Hepatocyte (in vitro differentiated cells): ENCODE measurements at regions not wholly inside any gene's neighbourhood (a gene's known extent, or its start where the extent isn't known, plus 50 kb on each side); places are given as distances from the start of the nearest gene placed in this dataset.

ENCODE experiments used
- DNase-seq: peaks from one replicate; pipeline ENCODE4 v3.0.0-alpha.2; 2016; ENCODE audit warnings: low spot score
- H2AFZ ChIP-seq: fragments of 200-600 bp; sonication (generic); 2 replicates; pipeline ENCODE4 v1.6.0; 2016; ENCODE audit warnings: antibody characterized with exemption, mild to moderate bottlenecking
- H3K27ac ChIP-seq: fragments of 200-600 bp; sonication (generic); 2 replicates; pipeline ENCODE4 v1.5.1; 2016; ENCODE audit warnings: mild to moderate bottlenecking
- H3K27me3 ChIP-seq: fragments of 200-600 bp; sonication (generic); 2 replicates; pipeline ENCODE4 v1.6.1; 2016
- H3K36me3 ChIP-seq: fragments of 200-600 bp; sonication (generic); replicated peaks from 2 replicates; pipeline ENCODE4 v1.5.1; 2016; ENCODE audit warnings: low read depth; ENCODE audit not compliant: insufficient read depth
- H3K4me1 ChIP-seq: fragments of 200-600 bp; sonication (generic); 2 replicates; pipeline ENCODE4 v1.5.1; 2016; ENCODE audit warnings: mild to moderate bottlenecking, moderate library complexity; ENCODE audit not compliant: insufficient read depth
- H3K4me2 ChIP-seq: fragments of 200-600 bp; sonication (generic); 2 replicates; pipeline ENCODE4 v1.6.0; 2016
- H3K4me3 ChIP-seq: fragments of 200-600 bp; sonication (generic); 2 replicates; pipeline ENCODE4 v1.5.1; 2016; ENCODE audit warnings: mild to moderate bottlenecking
- H3K79me2 ChIP-seq: fragments of 200-600 bp; sonication (generic); 2 replicates; pipeline ENCODE4 v1.6.0; 2017; ENCODE audit warnings: mild to moderate bottlenecking
- H3K9me2 ChIP-seq: fragments of 200-600 bp; sonication (generic); replicated peaks from 2 replicates; pipeline ENCODE4 v1.6.0; 2017; ENCODE audit warnings: mild to moderate bottlenecking; ENCODE audit not compliant: insufficient read depth
- H3K9me3 ChIP-seq: fragments of 200-600 bp; sonication (generic); 2 replicates; pipeline ENCODE4 v1.5.1; 2016; ENCODE audit warnings: low read depth, mild to moderate bottlenecking
- H4K20me1 ChIP-seq: fragments of 200-600 bp; sonication (generic); 2 replicates; pipeline ENCODE4 v1.6.0; 2016; ENCODE audit warnings: mild to moderate bottlenecking; ENCODE audit not compliant: insufficient read depth, poor library complexity, severe bottlenecking
- EZH2 ChIP-seq: fragments of 200-600 bp; sonication (generic); IDR thresholded peaks from 2 replicates; pipeline ENCODE4 v1.6.1; 2016; ENCODE audit warnings: antibody characterized with exemption, mild to moderate bottlenecking, borderline replicate concordance
- EZH2phosphoT487 ChIP-seq: fragments of 200-600 bp; sonication (generic); IDR thresholded peaks from one replicate; pipeline ENCODE4 v1.6.1; 2018; ENCODE audit warnings: antibody characterized with exemption, mild to moderate bottlenecking, low read depth, moderate library complexity; ENCODE audit not compliant: unreplicated experiment, severe bottlenecking
- WGBS: methylation state at CpG from one replicate; pipeline ENCODE4 v1.1.6; 2016; ENCODE audit warnings: low lambda C conversion rate; ENCODE audit errors: missing lambda C conversion rate; 5-methylcytosine and 5-hydroxymethylcytosine counted together
- TF ChIP-seq, protein P1 (sequence below): fragments of 200-600 bp; sonication (generic); IDR thresholded peaks from 2 replicates; pipeline ENCODE4 v1.5.1; 2016; ENCODE audit warnings: antibody characterized with exemption, mild to moderate bottlenecking; ENCODE audit not compliant: poor library complexity

DNA sequence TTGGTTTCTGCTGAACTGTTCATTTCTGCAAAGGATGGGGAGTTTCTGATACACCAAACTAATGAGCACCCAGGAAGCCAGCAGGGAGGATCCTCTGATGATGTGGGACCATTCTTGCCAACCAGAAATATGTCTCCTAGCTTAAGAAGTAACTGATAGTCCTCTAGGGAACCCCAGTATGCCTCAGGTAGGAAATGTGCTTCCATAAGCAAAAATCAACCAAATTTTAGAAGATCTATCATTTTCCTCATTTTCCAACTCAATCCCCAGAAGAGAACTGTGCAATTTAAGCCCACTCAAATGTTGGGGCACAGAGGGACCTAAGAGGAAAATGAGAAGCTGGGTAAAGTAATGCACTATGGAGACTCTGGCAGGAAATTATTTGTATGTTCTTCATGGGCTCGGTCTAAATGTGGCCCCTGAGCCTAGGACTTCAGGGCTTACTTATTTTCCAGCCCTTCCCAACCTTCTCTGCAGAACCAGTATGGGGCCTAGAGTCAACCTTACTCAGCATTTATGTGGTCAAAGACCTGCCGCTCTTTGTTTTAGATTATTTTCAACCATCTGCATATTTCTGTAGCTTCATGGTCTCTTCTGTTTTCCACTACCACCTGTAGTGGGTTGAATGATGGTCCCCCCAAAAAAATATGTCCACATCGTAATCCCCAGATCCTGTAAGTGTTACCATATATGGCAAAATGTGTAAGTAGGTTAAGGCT lies 359.8 kb upstream of the CDH4 start:
- TF ChIP-seq EZH2phosphoT487: no peak
- Histone ChIP-seq H3K9me3 (no peaks in the 10 kb centered on the region), H3K27me3 (no peaks in the 10 kb centered on the region), H3K79me2 (no peaks in the 10 kb centered on the region), H2AFZ (no peak overlapping the region), H4K20me1 (no peaks in the 10 kb centered on the region), H3K4me3 (no peak overlapping the region), H3K4me2 (no peak overlapping the region), H3K36me3 (no peaks in the 10 kb centered on the region), H3K4me1 (no peaks in the 10 kb centered on the region), H3K9me2 (no peaks in the 10 kb centered on the region), H3K27ac (no peak overlapping the region)
- no peak for DNase-seq
- 83% methylated on average over 3 of the region's 3 CpGs for WGBS

DNA sequence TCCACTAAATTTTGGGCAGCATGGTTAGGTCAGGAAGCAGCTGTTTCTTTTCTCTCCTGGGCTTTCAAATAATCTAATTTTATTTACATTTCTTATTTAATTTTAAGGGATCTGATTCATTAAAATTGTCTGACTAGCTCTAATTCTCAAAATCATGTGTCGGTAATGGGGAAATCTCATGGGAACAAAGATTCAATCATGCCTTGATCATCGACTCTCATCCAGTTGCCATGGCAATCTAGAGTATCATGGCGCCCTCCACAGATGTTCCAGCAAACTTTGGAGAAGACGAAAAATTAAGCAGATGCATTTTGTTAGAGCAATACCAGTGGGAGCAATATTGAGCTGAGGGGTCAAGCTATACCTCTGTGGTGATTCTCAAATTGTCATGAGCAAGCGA lies 358.0 kb upstream of the CDH4 start:
- DNase-seq: no peak
- Histone ChIP-seq H3K9me2 (no peaks in the 10 kb centered on the region), H3K4me1 (no peaks in the 10 kb centered on the region), H3K36me3 (no peaks in the 10 kb centered on the region), H3K4me3 (no peak overlapping the region), H3K79me2 (no peaks in the 10 kb centered on the region), H3K4me2 (no peak overlapping the region), H2AFZ (no peak overlapping the region), H3K27ac (no peak overlapping the region), H3K27me3 (no peaks in the 10 kb centered on the region), H4K20me1 (no peaks in the 10 kb centered on the region), H3K9me3 (no peaks in the 10 kb centered on the region)
- TF ChIP-seq, protein P1, sequence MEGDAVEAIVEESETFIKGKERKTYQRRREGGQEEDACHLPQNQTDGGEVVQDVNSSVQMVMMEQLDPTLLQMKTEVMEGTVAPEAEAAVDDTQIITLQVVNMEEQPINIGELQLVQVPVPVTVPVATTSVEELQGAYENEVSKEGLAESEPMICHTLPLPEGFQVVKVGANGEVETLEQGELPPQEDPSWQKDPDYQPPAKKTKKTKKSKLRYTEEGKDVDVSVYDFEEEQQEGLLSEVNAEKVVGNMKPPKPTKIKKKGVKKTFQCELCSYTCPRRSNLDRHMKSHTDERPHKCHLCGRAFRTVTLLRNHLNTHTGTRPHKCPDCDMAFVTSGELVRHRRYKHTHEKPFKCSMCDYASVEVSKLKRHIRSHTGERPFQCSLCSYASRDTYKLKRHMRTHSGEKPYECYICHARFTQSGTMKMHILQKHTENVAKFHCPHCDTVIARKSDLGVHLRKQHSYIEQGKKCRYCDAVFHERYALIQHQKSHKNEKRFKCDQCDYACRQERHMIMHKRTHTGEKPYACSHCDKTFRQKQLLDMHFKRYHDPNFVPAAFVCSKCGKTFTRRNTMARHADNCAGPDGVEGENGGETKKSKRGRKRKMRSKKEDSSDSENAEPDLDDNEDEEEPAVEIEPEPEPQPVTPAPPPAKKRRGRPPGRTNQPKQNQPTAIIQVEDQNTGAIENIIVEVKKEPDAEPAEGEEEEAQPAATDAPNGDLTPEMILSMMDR: no peak
- TF ChIP-seq EZH2phosphoT487 (no peak), EZH2 (no peak)
- 87% methylated on average over 5 of the region's 5 CpGs for WGBS

DNA sequence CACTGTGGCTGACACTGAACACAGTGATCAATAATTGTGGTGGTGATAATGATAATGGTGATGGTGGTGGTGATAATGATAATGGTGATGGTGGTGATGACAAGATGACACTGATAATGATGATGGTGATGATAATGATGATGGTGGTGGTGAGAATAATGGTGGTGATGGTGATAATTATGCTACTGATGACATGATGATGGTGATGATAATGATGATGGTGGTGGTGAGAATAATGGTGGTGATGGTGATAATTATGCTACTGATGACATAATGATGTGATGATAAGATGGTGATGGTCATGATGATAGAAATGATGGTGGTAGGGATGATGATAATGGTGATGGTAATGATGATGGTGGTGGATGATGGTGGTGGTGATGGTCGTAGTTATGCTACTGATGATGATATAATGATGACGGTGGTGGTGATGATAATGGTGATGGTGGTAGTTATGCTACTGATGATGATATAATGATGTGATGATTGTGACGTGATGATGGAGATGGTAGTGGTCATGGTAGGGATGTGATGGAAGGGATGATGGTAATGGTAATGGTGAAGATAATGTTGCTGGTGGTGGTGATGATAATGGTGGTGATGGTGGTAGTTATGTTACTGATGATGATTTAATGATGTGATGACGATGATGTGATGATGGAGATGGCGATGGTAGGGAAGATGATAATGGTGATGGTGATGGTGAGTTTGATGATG lies 356.5 kb upstream of the CDH4 start:
- no peaks in the 10 kb centered on the region for H4K20me1 ChIP-seq
- H3K79me2 ChIP-seq: no peaks in the 10 kb centered on the region
- no peak for TF ChIP-seq EZH2phosphoT487
- no peak for TF ChIP-seq EZH2
- TF ChIP-seq, protein P1: no peak
- WGBS: 84% methylated on average over 5 of the region's 5 CpGs
- H3K36me3 ChIP-seq: no peaks in the 10 kb centered on the region
- no peaks in the 10 kb centered on the region for H3K27me3 ChIP-seq
- no peak for DNase-seq
- H3K9me2 ChIP-seq: no peaks in the 10 kb centered on the region
- H2AFZ ChIP-seq: no peak overlapping the region
- no peaks in the 10 kb centered on the region for H3K9me3 ChIP-seq
- H3K4me1 ChIP-seq: no peaks in the 10 kb centered on the region
- H3K4me2 ChIP-seq: no peak overlapping the region
- H3K27ac ChIP-seq: no peak overlapping the region
- H3K4me3 ChIP-seq: no peak overlapping the region

DNA sequence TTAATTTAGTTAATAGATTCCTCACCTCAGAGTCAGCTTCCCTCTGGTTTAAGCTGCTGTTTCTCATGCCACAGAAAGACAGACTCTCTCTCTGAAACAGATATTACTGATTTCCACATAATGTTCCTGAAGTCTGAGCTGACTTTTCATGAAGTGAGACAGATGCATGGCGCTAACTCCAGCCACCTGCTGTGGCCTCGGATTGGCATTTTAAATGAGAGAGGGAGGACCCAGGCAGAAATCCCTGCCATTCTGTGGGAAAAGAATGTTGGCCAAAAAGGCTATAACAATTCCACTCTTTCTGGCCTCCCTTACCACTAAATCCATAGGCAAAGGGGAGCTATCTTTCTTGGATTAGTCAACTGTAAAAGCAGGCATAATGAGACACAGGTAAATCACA lies 354.1 kb upstream of the CDH4 start:
- no peak for DNase-seq
- Histone ChIP-seq H3K79me2 (no peaks in the 10 kb centered on the region), H3K27me3 (no peaks in the 10 kb centered on the region), H3K9me3 (no peaks in the 10 kb centered on the region), H2AFZ (no peak overlapping the region), H3K27ac (no peak overlapping the region), H3K4me1 (no peaks in the 10 kb centered on the region), H3K4me3 (no peak overlapping the region), H3K4me2 (no peak overlapping the region), H3K9me2 (no peaks in the 10 kb centered on the region), H3K36me3 (no peaks in the 10 kb centered on the region), H4K20me1 (no peaks in the 10 kb centered on the region)
- TF ChIP-seq, protein P1: no peak
- TF ChIP-seq EZH2 (no peak), EZH2phosphoT487 (no peak)
- WGBS: 33% methylated on average over 2 of the region's 2 CpGs
